Mammary epithelial cell (primary cell): ENCODE measurements at regions not wholly inside any gene's neighbourhood (a gene's known extent, or its start where the extent isn't known, plus 50 kb on each side); places are given as distances from the start of the nearest gene placed in this dataset.

Experiments used
- CTCF ChIP-seq, 2 donors: IDR thresholded peaks in 1 of 2; conservative IDR thresholded peaks in 1 of 2; 2 replicates each; pipeline ENCODE4 v1.5.1; 2011 to 2012; ENCODE audit warnings: inconsistent platforms in 2 of 2, low read length in 2 of 2, mild to moderate bottlenecking in 2 of 2, control low read depth in 1 of 2, low read depth in 1 of 2; ENCODE audit not compliant: insufficient read depth in 1 of 2; ENCODE audit errors: extremely low read depth in 1 of 2
- EZH2 ChIP-seq: IDR thresholded peaks from 2 replicates; pipeline ENCODE4 v1.6.1; 2012; ENCODE audit warnings: low read length, inconsistent platforms, borderline replicate concordance

GRCh38 chr2:179344970-179345369 lies 80.3 kb upstream of the SESTD1 start:
- TF ChIP-seq CTCF (conservative IDR thresholded peaks at IDR 0.05 in 1 of 2, IDR thresholded peaks at IDR 0.05 in 1 of 2; ENCODE audit: extremely low read depth in 1 of 2, insufficient read depth in 1 of 2, low read depth in 1 of 2, low read length in 2 of 2) (no peak), EZH2 (no peak)
